Astrocyte (in vitro differentiated cells and primary cell): ENCODE measurements at regions not wholly inside any gene's neighbourhood (a gene's known extent, or its start where the extent isn't known, plus 50 kb on each side); places are given as distances from the start of the nearest gene placed in this dataset.

Experiments
- DNase-seq: peaks from one replicate; pipeline ENCODE4 v3.0.0-alpha.2; 2010; ENCODE audit warnings: low read depth
- FAIRE-seq: peaks from 2 replicates; lab custom pipeline; 2011; peaks lifted over from hg19 to GRCh38; lab: Jason Lieb, UNC
- H2AFZ ChIP-seq: 2 replicates; pipeline ENCODE4 v1.6.0; 2012; ENCODE audit warnings: low read depth, low read length, inconsistent platforms
- H3K27ac ChIP-seq: 2 replicates; pipeline ENCODE4 v1.5.1; 2011; ENCODE audit warnings: low read depth, low read length, inconsistent platforms
- H3K27me3 ChIP-seq: 2 replicates; pipeline ENCODE4 v1.6.0; 2011; ENCODE audit warnings: low read length, inconsistent platforms; ENCODE audit not compliant: insufficient read depth
- H3K36me3 ChIP-seq: 2 replicates; pipeline ENCODE4 v1.5.1; 2011; ENCODE audit warnings: low read length, inconsistent platforms; ENCODE audit not compliant: insufficient read depth
- H3K4me1 ChIP-seq: 2 replicates; pipeline ENCODE4 v1.5.1; 2011; ENCODE audit warnings: low read length, inconsistent platforms; ENCODE audit not compliant: insufficient read depth
- H3K4me2 ChIP-seq: 2 replicates; pipeline ENCODE4 v1.6.0; 2012; ENCODE audit warnings: low read length, inconsistent platforms
- H3K4me3 ChIP-seq: 2 replicates; pipeline ENCODE4 v1.5.1; 2011; ENCODE audit warnings: low read depth, mild to moderate bottlenecking, low read length, inconsistent platforms; ENCODE audit not compliant: insufficient read depth
- H3K79me2 ChIP-seq: 2 replicates; pipeline ENCODE4 v1.6.0; 2012; ENCODE audit warnings: mild to moderate bottlenecking, low read length, inconsistent platforms; ENCODE audit not compliant: insufficient read depth
- H3K9ac ChIP-seq: 2 replicates; pipeline ENCODE4 v1.6.0; 2012; ENCODE audit warnings: mild to moderate bottlenecking, low read length, inconsistent platforms
- H3K9me3 ChIP-seq: 2 replicates; pipeline ENCODE4 v1.5.1; 2012; ENCODE audit warnings: low read depth, mild to moderate bottlenecking, low read length, inconsistent platforms; ENCODE audit not compliant: insufficient read depth
- H4K20me1 ChIP-seq: 2 replicates; pipeline ENCODE4 v1.6.0; 2012; ENCODE audit warnings: low read length, inconsistent platforms; ENCODE audit not compliant: insufficient read depth
- H3K27ac Mint-ChIP-seq: one replicate; pipeline ENCODE4 v1.8.0; 2021; ENCODE audit warnings: mild to moderate bottlenecking, mixed read lengths; ENCODE audit not compliant: unreplicated experiment
- H3K27me3 Mint-ChIP-seq: one replicate; pipeline ENCODE4 v1.8.0; 2021; ENCODE audit warnings: low read depth, mixed read lengths; ENCODE audit not compliant: unreplicated experiment
- H3K36me3 Mint-ChIP-seq: one replicate; pipeline ENCODE4 v1.8.0; 2021; ENCODE audit warnings: low read depth, mixed read lengths; ENCODE audit not compliant: unreplicated experiment
- H3K4me1 Mint-ChIP-seq: one replicate; pipeline ENCODE4 v1.8.0; 2021; ENCODE audit warnings: low read depth, mixed read lengths; ENCODE audit not compliant: unreplicated experiment
- H3K4me3 Mint-ChIP-seq: one replicate; pipeline ENCODE4 v1.8.0; 2021; ENCODE audit warnings: mild to moderate bottlenecking, moderate library complexity, mixed read lengths; ENCODE audit not compliant: unreplicated experiment
- H3K9me3 Mint-ChIP-seq: one replicate; pipeline ENCODE4 v1.8.0; 2021; ENCODE audit warnings: mild to moderate bottlenecking, mixed read lengths; ENCODE audit not compliant: unreplicated experiment
- EZH2 ChIP-seq: IDR thresholded peaks from 2 replicates; pipeline ENCODE4 v1.6.1; 2012; ENCODE audit warnings: mild to moderate bottlenecking, low read length, inconsistent platforms; ENCODE audit not compliant: insufficient read depth
- TF ChIP-seq, protein P1 (sequence below): IDR thresholded peaks from 2 replicates; pipeline ENCODE4 v1.5.1; 2011; ENCODE audit warnings: low read depth, mild to moderate bottlenecking, inconsistent platforms, low read length, moderate library complexity; ENCODE audit not compliant: insufficient read depth

DNA sequence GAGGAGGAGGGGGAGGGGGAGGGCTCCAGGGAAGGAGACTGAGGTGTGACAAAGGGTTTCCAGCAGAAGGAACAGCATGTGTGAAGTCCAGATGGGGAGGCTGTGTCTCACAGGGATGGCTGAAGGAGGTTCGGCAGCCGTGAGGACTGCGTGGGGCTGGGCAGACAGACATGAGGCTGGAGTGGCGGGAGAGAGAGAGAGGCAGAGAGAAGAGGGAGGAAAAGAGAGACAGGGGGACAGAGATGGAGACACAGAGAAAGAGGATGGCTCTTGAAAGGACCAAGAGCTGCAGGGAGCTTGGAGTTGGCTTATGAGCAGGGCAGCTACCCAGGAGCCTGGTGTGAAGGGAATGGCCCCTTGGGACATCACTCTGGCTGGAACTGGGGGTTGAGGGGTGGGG, 138.9 kb upstream of the ASB18 start:
- Histone ChIP-seq H3K4me3 (no peak overlapping the region), H3K9ac (no peak overlapping the region), H3K4me1 (no peaks in the 10 kb centered on the region), H3K9me3 (no peaks in the 10 kb centered on the region), H3K27me3 (no peaks in the 10 kb centered on the region), H2AFZ (no peak overlapping the region), H3K27ac (no peak overlapping the region), H3K79me2 (no peaks in the 10 kb centered on the region), H3K4me2 (no peak overlapping the region), H3K36me3 (no peaks in the 10 kb centered on the region), H4K20me1 (no peaks in the 10 kb centered on the region)
- Mint-ChIP-seq H3K9me3 (peaks cover 6% of the 10 kb centered on the region), H3K36me3 (no peaks in the 10 kb centered on the region), H3K4me3 (no peak overlapping the region), H3K27me3 (peaks cover 7% of the 10 kb centered on the region), H3K4me1 (no peaks in the 10 kb centered on the region), H3K27ac (no peak overlapping the region)
- FAIRE-seq = no peak
- DNase-seq = no peak
- TF ChIP-seq, protein P1, sequence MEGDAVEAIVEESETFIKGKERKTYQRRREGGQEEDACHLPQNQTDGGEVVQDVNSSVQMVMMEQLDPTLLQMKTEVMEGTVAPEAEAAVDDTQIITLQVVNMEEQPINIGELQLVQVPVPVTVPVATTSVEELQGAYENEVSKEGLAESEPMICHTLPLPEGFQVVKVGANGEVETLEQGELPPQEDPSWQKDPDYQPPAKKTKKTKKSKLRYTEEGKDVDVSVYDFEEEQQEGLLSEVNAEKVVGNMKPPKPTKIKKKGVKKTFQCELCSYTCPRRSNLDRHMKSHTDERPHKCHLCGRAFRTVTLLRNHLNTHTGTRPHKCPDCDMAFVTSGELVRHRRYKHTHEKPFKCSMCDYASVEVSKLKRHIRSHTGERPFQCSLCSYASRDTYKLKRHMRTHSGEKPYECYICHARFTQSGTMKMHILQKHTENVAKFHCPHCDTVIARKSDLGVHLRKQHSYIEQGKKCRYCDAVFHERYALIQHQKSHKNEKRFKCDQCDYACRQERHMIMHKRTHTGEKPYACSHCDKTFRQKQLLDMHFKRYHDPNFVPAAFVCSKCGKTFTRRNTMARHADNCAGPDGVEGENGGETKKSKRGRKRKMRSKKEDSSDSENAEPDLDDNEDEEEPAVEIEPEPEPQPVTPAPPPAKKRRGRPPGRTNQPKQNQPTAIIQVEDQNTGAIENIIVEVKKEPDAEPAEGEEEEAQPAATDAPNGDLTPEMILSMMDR = no peak
- no peak for TF ChIP-seq EZH2

DNA sequence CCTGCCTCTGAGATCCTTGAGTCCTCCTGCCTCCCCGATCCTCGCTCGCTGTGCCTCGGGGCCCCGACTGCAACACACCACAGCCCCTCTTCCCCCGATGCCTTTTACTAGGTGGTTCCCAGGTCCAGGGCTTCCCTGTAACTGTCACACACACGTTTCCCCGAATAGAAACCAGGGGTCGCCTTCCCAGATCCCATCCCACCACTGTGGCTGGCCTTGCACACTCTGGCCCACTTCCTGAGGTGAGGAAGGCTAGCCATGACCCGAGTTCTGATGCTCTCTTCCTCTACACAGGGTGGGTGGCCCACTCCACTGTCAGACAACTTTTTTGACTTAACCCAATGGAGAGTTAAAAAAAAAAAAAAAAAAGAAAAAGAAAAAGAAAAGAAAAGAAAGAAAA, 139.6 kb upstream of the ASB18 start:
- Mint-ChIP-seq H3K4me3 (no peak overlapping the region), H3K27ac (no peak overlapping the region), H3K9me3 (peaks cover 8% of the 10 kb centered on the region), H3K27me3 (peaks cover 7% of the 10 kb centered on the region), H3K4me1 (no peaks in the 10 kb centered on the region), H3K36me3 (no peaks in the 10 kb centered on the region)
- no peak overlapping the region for H3K27ac ChIP-seq
- no peaks in the 10 kb centered on the region for H3K4me1 ChIP-seq
- H4K20me1 ChIP-seq = no peaks in the 10 kb centered on the region
- no peaks in the 10 kb centered on the region for H3K27me3 ChIP-seq
- H3K9me3 ChIP-seq = no peaks in the 10 kb centered on the region
- H3K9ac ChIP-seq = no peak overlapping the region
- no peaks in the 10 kb centered on the region for H3K36me3 ChIP-seq
- DNase-seq = no peak
- H3K4me2 ChIP-seq = no peak overlapping the region
- H3K79me2 ChIP-seq = no peaks in the 10 kb centered on the region
- FAIRE-seq = no peak
- no peak overlapping the region for H2AFZ ChIP-seq
- no peak overlapping the region for H3K4me3 ChIP-seq
- TF ChIP-seq, protein P1 = no peak
- TF ChIP-seq EZH2 = no peak

DNA sequence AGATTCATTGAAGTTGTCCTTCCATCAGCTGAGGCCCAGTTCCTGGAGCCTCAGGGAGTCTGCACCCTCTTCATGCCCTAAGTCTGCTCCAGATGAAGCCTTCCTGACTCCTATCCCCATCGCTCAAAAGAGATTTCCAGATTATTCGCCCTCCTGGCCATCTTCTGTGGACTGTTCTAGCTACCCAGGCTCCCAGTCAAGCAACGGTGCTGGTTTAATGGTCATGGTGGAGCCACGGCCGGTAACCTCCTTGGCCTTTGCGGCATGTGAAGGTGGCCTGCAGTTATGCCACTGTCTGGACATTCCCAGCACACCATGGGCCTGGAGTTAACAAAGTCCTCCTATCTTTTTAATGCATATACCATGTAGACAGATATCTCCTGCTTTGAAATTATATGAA, 140.1 kb upstream of the ASB18 start:
- Histone ChIP-seq H3K4me3 (no peak overlapping the region), H4K20me1 (no peaks in the 10 kb centered on the region)
- no peak for DNase-seq

More for the DNA sequence above, 140.1 kb upstream of the ASB18 start:
- H3K36me3 Mint-ChIP-seq = no peaks in the 10 kb centered on the region
- no peak overlapping the region for H3K9ac ChIP-seq
- no peak overlapping the region for H2AFZ ChIP-seq
- no peak overlapping the region for H3K4me2 ChIP-seq
- H3K27me3 Mint-ChIP-seq = peaks cover 7% of the 10 kb centered on the region
- H3K9me3 ChIP-seq = no peaks in the 10 kb centered on the region
- TF ChIP-seq EZH2 = no peak
- TF ChIP-seq, protein P1 = no peak
- H3K9me3 Mint-ChIP-seq = peaks cover 8% of the 10 kb centered on the region
- no peaks in the 10 kb centered on the region for H3K36me3 ChIP-seq
- no peak overlapping the region for H3K27ac Mint-ChIP-seq
- no peaks in the 10 kb centered on the region for H3K27me3 ChIP-seq
- no peaks in the 10 kb centered on the region for H3K4me1 Mint-ChIP-seq
- no peaks in the 10 kb centered on the region for H3K4me1 ChIP-seq
- no peak overlapping the region for H3K27ac ChIP-seq
- H3K79me2 ChIP-seq = no peaks in the 10 kb centered on the region
- FAIRE-seq = no peak
- H3K4me3 Mint-ChIP-seq = no peak overlapping the region
